WERI-Rb-1 (cell line): ENCODE measurements at regions not wholly inside any gene's neighbourhood (a gene's known extent, or its start where the extent isn't known, plus 50 kb on each side); places are given as distances from the start of the nearest gene placed in this dataset.

Source experiments
- DNase-seq: peaks from one replicate; pipeline ENCODE4 v3.0.0-alpha.2; 2020
- H3K27ac ChIP-seq: fragments of 250-450 bp; sonication (Bioruptor Pico); 2 replicates; pipeline ENCODE4 v1.5.1; 2020; ENCODE audit warnings: mild to moderate bottlenecking, moderate library complexity
- H3K27me3 ChIP-seq: fragments of 250-450 bp; sonication (Bioruptor Pico); 2 replicates; pipeline ENCODE4 v1.5.1; 2021; ENCODE audit warnings: mild to moderate bottlenecking, low read depth, moderate library complexity; ENCODE audit not compliant: insufficient read depth, severe bottlenecking
- H3K36me3 ChIP-seq: fragments of 250-450 bp; sonication (Bioruptor Pico); 2 replicates; pipeline ENCODE4 v1.5.1; 2020; ENCODE audit warnings: mild to moderate bottlenecking, moderate library complexity
- H3K4me3 ChIP-seq: 2 replicates; pipeline ENCODE4 v1.5.1; 2011; ENCODE audit warnings: low read depth, mild to moderate bottlenecking, control low read depth, low read length
- H3K9me3 ChIP-seq: fragments of 250-450 bp; sonication (Bioruptor Pico); 2 replicates; pipeline ENCODE4 v1.5.1; 2021; ENCODE audit warnings: mild to moderate bottlenecking, moderate library complexity; ENCODE audit not compliant: severe bottlenecking
- CTCF ChIP-seq: IDR thresholded peaks from 2 replicates; pipeline ENCODE4 v1.5.1; 2011; ENCODE audit warnings: low read depth, mild to moderate bottlenecking, control low read depth, inconsistent platforms, low read length

GRCh38 chr7:81574723-81575326, 195.0 kb downstream of the HGF start:
- TF ChIP-seq CTCF, result no peak
- no peak for DNase-seq
- H3K4me3 ChIP-seq, result no peak overlapping the region
- no peaks in the 10 kb centered on the region for H3K27me3 ChIP-seq
- no peaks in the 10 kb centered on the region for H3K9me3 ChIP-seq
- H3K27ac ChIP-seq, result no peak overlapping the region
- H3K36me3 ChIP-seq, result no peaks in the 10 kb centered on the region

GRCh38 chr7:81573932-81574331, 195.9 kb downstream of the HGF start:
- TF ChIP-seq CTCF, result no peak
- Histone ChIP-seq H3K36me3 (no peaks in the 10 kb centered on the region), H3K27ac (no peak overlapping the region), H3K27me3 (no peaks in the 10 kb centered on the region), H3K4me3 (no peak overlapping the region), H3K9me3 (no peaks in the 10 kb centered on the region)
- DNase-seq, result no peak

GRCh38 chr7:81573128-81573527, 196.7 kb downstream of the HGF start:
- no peak for TF ChIP-seq CTCF
- DNase-seq, result no peak
- H3K27ac ChIP-seq, result no peak overlapping the region

GRCh38 chr7:81562581-81562980, 207.3 kb downstream of the HGF start:
- Histone ChIP-seq H3K27ac (no peak overlapping the region), H3K4me3 (no peak overlapping the region), H3K36me3 (no peaks in the 10 kb centered on the region), H3K27me3 (no peaks in the 10 kb centered on the region), H3K9me3 (no peaks in the 10 kb centered on the region)
- TF ChIP-seq CTCF, result no peak
- DNase-seq, result no peak

More at GRCh38 chr7:81573128-81573527, 196.7 kb downstream of the HGF start:
- Histone ChIP-seq H3K27me3 (no peaks in the 10 kb centered on the region), H3K4me3 (no peak overlapping the region), H3K36me3 (no peaks in the 10 kb centered on the region), H3K9me3 (no peaks in the 10 kb centered on the region)

GRCh38 chr7:81560708-81561107, 209.1 kb downstream of the HGF start:
- H3K27ac ChIP-seq, result no peak overlapping the region
- DNase-seq, result no peak
- no peaks in the 10 kb centered on the region for H3K27me3 ChIP-seq
- H3K4me3 ChIP-seq, result no peak overlapping the region
- no peaks in the 10 kb centered on the region for H3K9me3 ChIP-seq
- no peak for TF ChIP-seq CTCF
- H3K36me3 ChIP-seq, result no peaks in the 10 kb centered on the region

- Histone ChIP-seq H3K27ac (no peak overlapping the region), H3K36me3 (no peaks in the 10 kb centered on the region), H3K9me3 (no peaks in the 10 kb centered on the region), H3K27me3 (no peaks in the 10 kb centered on the region), H3K4me3 (no peak overlapping the region)
- no peak for TF ChIP-seq CTCF
- no peak for DNase-seq
Observed at GRCh38 chr7:81549484-81550016, 220.3 kb downstream of the HGF start.
